NCI-H2196 (cell line): ENCODE measurements at regions not wholly inside any gene's neighbourhood (a gene's known extent, or its start where the extent isn't known, plus 50 kb on each side); places are given as distances from the start of the nearest gene placed in this dataset.
"Not testable (repeated sequence)": the region's sequence is repeated elsewhere in the genome, so short reads cannot be mapped to it uniquely, and the experiment has no call there.

ENCODE experiments used
- DNase-seq: peaks from one replicate; lab custom pipeline; 2025; ENCODE audit not compliant: unreplicated experiment; lab: John Stamatoyannopoulos, UW

DNA sequence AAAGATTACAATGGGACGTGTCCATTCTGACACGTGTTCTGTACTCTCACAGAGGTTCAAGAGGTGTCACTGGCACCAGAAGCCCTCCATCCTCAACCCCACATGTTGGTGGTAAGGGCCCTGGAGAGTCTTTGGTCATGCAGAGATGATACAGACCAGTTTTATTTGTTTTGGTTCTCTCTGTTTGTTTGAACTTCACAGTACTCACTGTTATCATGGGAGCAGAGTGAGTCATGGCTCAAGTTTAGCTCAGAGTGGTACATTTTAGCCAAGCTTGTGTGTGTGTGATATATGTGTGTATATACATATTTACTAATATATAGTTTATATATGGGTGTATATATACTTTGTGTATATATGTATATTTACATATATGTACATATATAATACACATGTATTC is 935.6 kb downstream of the GRID1 start:
- no peak for DNase-seq

DNA sequence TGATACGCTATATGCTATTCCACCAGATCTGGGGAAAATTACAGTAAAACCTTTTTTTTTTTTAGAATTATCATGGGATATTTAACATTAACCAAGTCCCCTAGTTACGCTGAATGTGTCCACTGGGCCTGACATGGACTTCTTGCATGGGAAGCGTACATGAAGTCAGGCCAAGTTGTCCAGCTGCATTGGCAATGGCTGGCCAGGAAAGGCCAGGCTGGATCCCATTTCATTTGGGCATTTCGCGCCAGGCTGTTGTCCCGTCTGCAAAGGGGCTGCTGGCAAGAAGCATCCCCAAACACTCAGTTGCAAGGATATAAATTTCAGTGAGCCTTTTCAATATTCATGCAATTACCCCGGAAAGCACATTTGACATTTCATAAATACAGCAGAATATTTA is 933.3 kb downstream of the GRID1 start:
- DNase-seq = no peak

DNA sequence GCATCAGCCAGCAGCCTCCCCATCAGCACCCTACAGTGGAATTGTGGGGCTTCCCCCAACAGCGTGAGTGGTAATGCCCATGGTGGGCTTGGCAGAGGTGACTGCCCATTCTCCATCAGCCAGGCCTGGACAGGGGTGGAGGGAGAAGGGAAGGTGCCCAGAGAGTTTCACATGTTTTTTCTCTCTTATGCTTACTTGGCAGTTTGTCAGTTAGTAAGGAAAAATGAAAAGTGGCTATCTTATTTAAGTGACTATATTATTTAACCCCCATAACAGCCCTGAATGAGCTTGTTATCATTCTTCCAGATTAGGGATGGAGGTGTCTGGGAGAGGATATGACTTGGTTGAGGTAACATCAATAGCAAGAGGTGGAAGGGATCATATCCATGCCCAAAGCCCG is 921.7 kb downstream of the GRID1 start:
- no peak for DNase-seq

DNA sequence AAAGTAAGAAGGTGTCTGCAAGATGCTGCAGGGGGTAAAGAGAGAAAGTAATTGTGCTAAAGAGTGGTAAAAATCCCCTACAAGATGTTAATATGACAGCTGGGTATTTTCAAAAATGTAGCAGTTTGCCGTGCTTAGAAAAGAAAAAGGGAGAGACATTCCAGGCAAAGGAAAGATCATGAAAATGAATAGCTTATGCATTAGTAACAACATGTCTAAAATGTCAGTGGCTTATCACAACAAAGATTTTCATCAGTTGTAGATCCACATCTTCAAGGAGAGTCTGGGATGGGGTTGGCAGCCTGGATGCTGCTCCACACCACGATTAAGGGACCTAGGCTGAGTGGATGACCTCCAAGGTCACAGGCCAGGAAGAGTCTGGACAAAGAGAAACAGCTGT is 920.9 kb downstream of the GRID1 start:
- DNase-seq = no peak

DNA sequence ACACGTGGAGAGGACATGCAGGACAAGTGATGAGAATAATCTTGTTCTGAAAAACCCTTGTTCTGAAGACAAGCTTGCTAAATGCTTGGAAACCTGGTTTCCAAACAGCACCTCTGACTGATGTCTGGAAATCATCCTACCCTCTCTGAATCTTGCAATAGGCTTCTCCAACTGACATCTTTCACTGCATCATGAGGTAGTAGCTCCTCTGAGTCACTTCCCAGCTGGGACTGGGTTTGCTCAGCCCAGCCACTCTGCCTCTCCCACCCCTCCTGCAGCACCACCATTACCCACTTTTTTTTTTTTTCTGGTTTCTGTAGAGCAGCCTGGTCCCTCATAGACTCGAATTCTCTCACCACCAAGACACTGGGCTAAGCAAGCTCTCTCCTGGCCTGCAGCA is 919.8 kb downstream of the GRID1 start:
- DNase-seq = no peak

DNA sequence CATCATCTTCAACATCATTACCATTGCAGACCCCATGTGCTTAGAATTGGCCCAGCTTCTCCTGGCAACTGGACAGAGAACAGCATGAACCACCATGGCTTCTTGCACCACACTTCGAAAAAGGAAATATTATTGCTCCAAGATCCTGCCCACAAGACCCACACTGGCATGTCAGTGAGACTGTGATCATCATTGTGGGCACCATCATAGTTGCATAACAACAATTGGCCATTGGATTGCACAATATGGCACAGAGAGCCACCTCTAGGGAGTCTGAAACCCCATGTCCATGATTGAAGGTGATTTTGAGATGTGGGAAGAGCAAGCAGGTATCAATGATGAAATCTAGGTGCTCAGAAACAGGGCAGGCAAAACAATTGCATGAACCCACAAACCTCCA is 918.9 kb downstream of the GRID1 start:
- no peak for DNase-seq

DNA sequence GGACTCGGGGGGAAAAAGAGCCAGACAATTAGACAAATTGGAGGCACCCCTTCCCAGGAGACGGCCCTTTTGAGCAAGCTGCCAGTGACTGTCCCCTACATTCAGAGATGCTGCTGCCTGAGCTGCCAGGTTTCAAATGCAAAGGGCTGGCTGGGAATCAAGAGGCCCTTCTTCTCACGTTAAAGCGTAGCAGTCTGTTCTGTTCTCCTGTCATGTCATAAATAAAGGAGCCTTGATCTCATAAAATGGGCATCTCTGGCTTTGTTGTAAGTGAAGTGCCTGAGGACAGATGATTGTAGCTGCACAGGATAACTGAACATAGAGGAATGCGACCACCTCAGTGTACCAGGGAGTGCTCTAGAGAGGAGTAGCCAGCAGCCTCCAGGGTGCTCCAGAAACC is 917.9 kb downstream of the GRID1 start:
- DNase-seq = no peak

DNA sequence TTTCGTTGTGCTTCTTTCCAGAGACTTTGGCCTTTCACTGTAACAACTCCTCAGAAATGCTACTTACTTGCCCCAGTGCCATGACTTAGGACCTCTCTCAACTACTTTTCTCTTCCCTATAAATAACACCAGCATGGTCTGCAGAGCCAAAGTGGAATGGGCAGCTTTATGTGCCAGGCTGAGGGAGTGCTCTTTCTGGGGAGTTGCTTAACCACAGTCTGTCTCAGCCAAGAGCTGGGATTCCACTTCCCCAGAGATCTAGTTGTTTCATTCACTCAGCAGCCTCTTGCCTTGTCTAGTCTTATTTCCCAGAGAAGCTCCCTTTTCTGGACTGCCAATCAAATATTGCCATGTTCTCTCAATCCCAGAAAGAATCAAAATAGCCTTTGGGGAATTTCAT is 912.2 kb downstream of the GRID1 start:
- DNase-seq = no peak

DNA sequence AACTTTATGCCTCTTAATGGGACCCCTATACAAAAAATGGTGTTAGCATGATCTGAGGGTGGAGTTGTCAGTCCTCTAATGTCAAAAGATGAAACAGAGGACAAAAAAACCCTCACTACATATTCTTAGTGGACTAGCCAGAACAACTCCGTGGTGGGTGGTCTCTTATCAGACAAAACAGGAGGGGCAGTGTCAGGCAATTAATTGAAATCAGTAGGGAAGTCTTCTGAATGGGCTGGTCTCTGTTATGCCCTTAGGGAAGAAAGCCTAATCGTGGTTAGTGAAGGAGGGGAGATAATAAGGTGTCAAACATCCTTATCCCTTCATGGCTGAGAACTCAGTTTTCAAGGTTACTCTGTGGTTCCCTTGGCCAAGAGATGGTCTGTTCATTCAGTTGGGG is 909.4 kb downstream of the GRID1 start:
- DNase-seq = no peak

DNA sequence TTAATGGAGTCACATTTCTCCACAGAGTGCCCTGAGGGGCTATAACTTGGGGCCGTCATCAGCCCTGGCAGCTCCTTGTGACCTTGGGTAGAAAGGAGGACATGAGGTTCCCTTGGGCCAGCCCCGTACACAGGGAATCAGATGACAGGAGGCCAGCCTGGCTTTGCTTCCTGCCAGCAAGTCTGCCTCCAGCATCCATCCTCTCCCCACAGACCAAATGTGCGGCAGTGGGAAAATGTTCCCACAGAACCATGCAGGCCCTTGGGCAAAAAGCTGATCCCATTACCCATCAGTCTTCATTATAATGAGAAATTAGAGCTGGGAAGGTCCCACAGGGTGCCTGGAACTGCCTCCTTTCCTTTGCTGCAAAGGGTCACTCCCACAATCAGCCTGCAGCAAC is 908.3 kb downstream of the GRID1 start:
- DNase-seq = no peak

DNA sequence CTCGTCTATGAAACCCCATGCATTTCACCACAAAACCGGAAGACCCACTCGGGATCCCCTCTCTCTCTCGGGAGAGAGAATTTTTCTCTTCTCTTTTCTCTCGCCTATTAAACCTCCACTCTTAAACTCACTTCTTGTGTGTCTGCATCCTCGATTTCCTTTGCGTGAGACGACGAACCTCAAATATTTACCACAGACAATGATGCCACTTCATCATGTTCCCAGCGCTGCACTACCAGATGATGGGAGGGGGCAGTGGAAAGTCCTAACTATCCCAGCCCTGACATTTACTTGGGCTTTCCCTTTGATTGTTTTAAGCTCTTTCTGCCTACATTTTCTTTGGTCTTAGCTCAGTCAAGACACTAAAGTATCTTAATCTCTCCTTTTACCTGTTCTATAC is 906.7 kb downstream of the GRID1 start:
- no peak for DNase-seq

DNA sequence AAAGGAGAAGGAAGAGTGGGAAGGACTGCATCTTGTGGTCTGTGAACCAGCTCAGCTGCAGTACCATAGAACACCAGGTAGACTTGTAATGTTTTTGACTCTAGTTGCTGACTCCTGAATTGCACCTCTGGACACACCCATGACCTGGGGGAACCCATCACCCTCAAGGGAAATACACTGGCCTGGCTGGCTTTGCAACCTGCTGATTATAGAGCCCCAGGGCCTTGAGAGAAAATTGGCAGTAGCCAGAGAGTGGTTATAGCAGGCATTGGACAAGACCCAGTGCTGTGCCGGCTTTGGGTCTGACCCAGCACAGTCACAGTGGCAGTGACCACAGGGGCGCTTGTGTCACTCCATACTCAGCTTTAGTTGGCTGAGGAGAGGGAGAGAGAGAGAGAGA is 902.3 kb downstream of the GRID1 start:
- DNase-seq = no peak

DNA sequence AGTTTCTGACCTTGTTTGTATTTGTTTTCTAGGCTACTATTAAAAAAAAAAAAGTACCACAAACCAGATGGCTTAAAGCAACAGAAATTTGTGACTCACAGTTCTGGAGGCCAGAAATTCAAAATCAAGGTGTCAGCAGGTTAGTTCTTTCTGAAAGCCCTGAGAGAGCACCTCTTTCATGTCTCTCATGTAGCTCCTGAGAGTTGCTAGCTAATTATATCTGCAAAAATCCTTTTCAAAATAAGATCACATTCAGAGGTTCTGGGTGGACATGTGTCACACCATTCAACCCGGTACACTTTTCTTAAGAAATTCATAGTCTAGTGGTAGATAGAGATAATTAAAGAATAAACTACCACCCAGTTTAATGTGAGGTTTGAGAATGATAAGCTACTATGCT is 888.6 kb downstream of the GRID1 start:
- no peak for DNase-seq

DNA sequence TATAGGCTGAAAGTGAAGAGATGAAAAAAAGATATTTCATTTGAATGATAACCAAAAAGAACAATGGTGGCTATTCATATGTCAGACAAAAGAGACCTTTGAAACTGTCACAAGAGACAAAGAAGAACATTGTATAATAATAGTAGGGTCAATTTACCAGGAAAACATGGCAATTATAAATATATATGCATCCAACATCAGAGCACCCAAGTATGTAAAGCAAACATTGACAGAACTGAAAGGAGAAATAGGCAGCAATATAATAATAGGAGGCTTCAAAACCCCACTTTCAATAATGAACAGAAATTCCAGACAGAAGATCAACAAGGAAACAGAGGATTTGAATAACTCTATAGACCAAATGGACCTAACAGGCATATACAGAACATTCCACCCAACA is 876.2 kb downstream of the GRID1 start:
- DNase-seq = no peak

DNA sequence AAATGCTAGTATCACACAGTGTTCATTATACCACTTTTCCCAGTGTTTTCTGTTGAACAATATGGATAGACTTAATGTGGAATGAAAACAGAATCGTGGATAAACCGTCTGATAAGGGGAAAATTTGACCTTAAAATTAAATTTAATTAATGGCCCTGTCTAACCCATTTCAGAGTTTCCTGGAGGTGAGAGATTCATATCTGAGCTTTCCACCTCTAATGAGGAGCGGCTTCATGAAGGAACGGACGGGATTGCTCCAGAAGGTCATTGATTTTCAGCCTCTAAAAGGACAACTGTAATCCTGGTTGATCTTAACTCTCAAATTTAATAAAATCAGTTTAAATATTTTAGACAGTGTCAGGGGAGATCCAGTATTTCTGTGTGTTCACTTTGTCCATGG is 874.9 kb downstream of the GRID1 start:
- DNase-seq = no peak

DNA sequence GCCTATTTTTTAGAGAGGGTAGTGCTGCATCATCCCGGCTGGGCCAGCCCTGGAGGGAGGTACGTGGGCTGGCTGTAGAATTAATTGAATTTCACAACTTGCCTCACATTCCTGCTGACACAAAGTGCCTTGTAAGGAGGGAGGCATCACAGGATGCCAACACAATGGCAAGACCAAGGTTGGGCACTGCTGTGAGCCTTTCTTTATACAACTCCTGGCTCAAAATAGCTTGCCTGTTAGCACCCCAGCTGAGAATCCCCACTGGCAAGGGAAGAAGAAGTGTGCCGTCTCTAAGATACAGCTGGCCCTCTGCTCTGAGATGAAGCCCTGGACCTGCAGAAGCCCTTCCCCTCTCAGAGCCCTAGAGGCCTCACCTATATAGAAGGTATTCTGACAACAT is 873.9 kb downstream of the GRID1 start:
- DNase-seq = no peak

DNA sequence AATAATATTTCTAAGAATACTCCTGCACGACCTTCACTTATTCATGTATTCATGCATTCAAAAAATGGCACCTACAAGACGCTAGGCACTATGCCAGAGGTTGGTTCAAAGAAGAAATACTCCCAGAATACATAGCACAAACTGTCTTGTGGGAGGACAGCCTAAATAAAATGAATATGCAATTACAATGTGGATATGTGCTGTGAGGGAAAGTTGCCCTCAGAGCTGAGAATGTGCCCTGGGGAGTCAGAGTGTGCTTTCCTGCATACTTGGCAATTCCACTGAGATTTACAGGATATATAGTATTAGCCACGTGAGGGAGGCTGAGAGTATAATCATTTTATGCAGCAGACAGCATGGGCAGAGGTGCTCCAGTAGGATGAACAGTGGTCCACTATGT is 872.9 kb downstream of the GRID1 start:
- no peak for DNase-seq

DNA sequence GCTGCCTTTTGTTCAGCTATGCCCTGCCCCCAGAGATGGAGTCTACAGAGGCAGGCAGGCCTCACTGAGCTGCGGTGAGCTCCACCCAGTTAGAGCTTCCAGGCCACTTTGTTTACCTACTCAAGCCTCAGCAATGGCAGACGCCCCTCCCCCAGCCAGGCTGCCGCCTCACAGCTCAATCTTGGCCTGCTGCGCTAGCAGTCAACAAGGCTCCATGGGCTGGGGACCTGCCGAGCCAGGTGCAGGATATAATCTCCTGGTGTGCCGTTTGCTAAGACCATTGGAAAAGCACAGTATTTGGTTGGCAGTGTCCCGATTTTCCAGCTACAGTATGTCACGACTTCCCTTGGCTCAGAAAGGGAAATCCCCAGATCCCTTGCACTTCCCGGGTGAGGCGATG is 862.0 kb downstream of the GRID1 start:
- not testable (repeated sequence) for DNase-seq

DNA sequence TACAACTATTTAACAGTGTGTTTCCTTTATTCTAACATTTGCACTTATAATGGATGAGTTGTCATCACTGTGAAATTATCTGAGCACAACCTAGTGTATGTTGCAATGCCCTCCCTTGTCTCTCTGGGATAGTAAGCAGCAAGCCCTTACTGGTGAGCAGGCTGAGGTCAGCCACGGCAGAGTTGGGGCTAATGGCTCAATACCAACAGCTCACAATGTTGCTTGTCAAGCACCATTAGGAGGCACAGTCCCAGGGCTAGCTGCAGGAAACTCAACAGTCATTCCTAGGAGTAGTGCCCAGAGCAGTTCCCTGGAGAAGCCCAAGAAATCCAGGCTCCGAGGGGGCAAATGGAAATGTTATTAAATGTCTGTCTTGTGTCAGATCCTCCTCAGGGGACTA is 858.4 kb downstream of the GRID1 start:
- no peak for DNase-seq

DNA sequence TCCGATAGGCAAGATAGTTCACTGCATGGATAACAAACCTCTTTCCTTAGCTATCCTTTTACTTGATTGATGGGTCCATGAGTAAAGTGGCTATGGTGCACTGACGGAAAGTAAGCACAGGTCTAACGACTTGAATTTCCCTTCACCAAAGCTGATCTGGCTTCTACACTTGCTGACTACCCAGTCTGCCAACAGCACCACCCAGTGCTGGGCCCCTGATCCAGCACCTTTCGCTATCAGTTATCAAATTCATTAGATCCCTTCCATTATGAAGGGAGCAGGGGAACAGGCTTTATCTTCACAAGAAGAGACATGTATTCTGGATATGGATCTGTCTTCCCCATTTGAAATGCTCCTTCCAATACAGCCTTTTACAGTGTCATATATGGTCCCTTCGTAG is 855.9 kb downstream of the GRID1 start:
- no peak for DNase-seq

DNA sequence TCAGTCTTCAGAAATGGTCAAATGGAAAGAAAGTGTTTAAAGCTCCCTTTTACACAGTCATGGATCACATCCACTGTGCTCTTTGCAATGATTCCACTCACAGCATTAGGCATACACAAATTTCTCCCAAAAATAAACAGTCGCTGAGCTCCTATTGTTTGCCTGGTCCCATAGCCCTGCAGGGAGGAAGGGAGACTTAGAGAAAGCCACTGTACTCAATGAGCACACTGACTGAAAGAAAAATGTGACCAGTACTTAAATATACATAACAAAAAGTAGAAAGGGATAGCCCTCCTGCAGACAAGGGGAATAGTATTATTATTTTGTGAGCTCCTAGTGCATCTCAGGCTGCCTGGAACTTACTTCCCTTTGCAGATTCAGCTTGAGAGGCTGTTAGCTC is 853.2 kb downstream of the GRID1 start:
- no peak for DNase-seq

DNA sequence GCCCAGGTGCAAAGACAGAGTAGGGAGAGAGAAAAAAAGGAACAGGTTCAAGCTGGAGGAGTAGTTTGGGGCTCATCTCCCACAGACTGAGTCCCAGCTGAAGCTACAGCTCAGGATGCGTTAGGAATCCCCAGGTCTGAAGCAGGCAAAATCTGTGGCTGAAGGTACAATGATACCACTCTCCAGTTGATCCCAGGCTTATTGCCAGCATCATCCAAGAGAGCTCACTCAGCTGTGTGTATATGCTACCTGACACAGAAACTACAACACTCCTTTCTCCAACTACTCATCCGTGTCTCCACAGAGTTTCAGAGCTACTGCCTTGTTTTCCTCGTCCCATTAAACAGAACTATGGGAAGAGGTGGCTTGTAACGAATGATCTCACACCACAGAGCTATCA is 851.3 kb downstream of the GRID1 start:
- DNase-seq = no peak

DNA sequence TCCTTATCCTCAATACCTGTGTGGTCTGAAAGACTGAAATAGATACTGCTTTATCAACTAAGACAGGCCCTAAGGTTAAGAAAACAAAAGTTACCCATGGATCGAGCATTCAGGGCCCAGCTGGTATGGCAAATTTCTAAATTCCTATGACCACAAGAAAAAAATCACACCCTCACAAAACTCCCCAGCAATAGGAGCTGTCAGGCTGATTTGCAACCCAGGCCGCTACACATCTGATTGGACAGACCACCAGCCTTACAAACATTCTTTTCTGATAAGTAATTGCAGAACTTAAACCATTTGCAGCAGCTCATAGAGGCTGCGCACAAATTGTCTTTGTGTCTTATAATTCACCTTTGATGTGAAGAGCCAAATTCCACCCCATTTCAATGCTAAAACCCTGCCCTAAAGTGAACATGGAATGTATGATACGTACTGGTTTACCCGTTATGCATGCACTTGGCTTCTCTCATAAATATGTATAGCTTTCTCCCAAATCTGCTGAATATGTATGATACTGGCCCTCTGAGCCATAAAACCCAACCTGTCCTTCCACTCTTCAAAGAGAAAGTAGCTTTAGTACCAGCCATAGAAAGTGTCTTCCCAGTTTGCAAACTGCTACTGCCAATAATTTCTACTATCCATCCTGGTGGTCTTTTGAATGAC is 842.5 kb downstream of the GRID1 start:
- no peak for DNase-seq
